Progenitor cell of endocrine pancreas (in vitro differentiated cells): ENCODE measurements at regions not wholly inside any gene's neighbourhood (a gene's known extent, or its start where the extent isn't known, plus 50 kb on each side); places are given as distances from the start of the nearest gene placed in this dataset.

Experiments
- DNase-seq: peaks from one replicate; pipeline ENCODE4 v3.0.0; 2021; ENCODE audit warnings: low spot score; ENCODE audit not compliant: unreplicated experiment
- H3K27ac Mint-ChIP-seq: 2 replicates; pipeline ENCODE4 v1.8.0; 2021; ENCODE audit warnings: mild to moderate bottlenecking, moderate library complexity, mixed read lengths
- H3K27me3 Mint-ChIP-seq: 2 replicates; pipeline ENCODE4 v1.8.0; 2021; ENCODE audit warnings: mixed read lengths
- H3K36me3 Mint-ChIP-seq: 2 replicates; pipeline ENCODE4 v1.8.0; 2022; ENCODE audit warnings: mixed read lengths; ENCODE audit not compliant: insufficient read depth
- H3K4me1 Mint-ChIP-seq: 2 replicates; pipeline ENCODE4 v1.8.0; 2021; ENCODE audit warnings: low read depth, mixed read lengths
- H3K4me3 Mint-ChIP-seq: 2 replicates; pipeline ENCODE4 v1.8.0; 2021; ENCODE audit warnings: low read depth, mild to moderate bottlenecking, moderate library complexity, mixed read lengths
- H3K9me3 Mint-ChIP-seq: 2 replicates; pipeline ENCODE4 v1.8.0; 2021; ENCODE audit warnings: low read depth, mixed read lengths
- CTCF ChIP-seq: fragments of 200-600 bp; sonication (generic); IDR thresholded peaks from one replicate; pipeline ENCODE4 v1.5.0; 2021; ENCODE audit warnings: antibody characterized with exemption, mild to moderate bottlenecking; ENCODE audit not compliant: unreplicated experiment

GRCh38 chr9:129341171-129341986 is 163.3 kb upstream of the IER5L start:
- no peak for DNase-seq
- H3K4me3 Mint-ChIP-seq, result no peak overlapping the region
- peaks cover 4% of the 10 kb centered on the region for H3K27me3 Mint-ChIP-seq
- H3K4me1 Mint-ChIP-seq, result peaks cover 5% of the 10 kb centered on the region
- no peak for TF ChIP-seq CTCF
- no peaks in the 10 kb centered on the region for H3K9me3 Mint-ChIP-seq
- H3K27ac Mint-ChIP-seq, result no peak overlapping the region
- no peaks in the 10 kb centered on the region for H3K36me3 Mint-ChIP-seq

GRCh38 chr9:129340427-129341170 is 162.5 kb upstream of the IER5L start:
- no peak overlapping the region for H3K4me3 Mint-ChIP-seq
- H3K36me3 Mint-ChIP-seq, result no peaks in the 10 kb centered on the region
- no peak overlapping the region for H3K27ac Mint-ChIP-seq
- DNase-seq, result no peak
- H3K4me1 Mint-ChIP-seq, result peaks cover 7% of the 10 kb centered on the region
- peaks cover 4% of the 10 kb centered on the region for H3K27me3 Mint-ChIP-seq
- no peaks in the 10 kb centered on the region for H3K9me3 Mint-ChIP-seq
- no peak for TF ChIP-seq CTCF

GRCh38 chr9:129339539-129340157 is 161.6 kb upstream of the IER5L start:
- no peak for DNase-seq
- Mint-ChIP-seq H3K36me3 (no peaks in the 10 kb centered on the region), H3K9me3 (no peaks in the 10 kb centered on the region), H3K4me1 (peaks cover 14% of the 10 kb centered on the region), H3K27ac (no peak overlapping the region), H3K4me3 (no peak overlapping the region), H3K27me3 (peaks cover 4% of the 10 kb centered on the region)
- no peak for TF ChIP-seq CTCF

GRCh38 chr9:129338724-129339430 is 160.8 kb upstream of the IER5L start:
- H3K9me3 Mint-ChIP-seq, result no peaks in the 10 kb centered on the region
- H3K4me3 Mint-ChIP-seq, result no peak overlapping the region
- no peak overlapping the region for H3K27ac Mint-ChIP-seq
- no peak for DNase-seq
- H3K4me1 Mint-ChIP-seq, result peaks cover 19% of the 10 kb centered on the region
- H3K27me3 Mint-ChIP-seq, result peaks cover 4% of the 10 kb centered on the region
- no peaks in the 10 kb centered on the region for H3K36me3 Mint-ChIP-seq
- no peak for TF ChIP-seq CTCF
